Left lung (tissue), 4 donors: ENCODE measurements at regions not wholly inside any gene's neighbourhood (a gene's known extent, or its start where the extent isn't known, plus 50 kb on each side); places are given as distances from the start of the nearest gene placed in this dataset.

Source experiments
- ATAC-seq: fragments of 200-7000 bp; cut with Tn5 transposase; one replicate; pipeline ENCODE4 v1.9.1; 2020; ENCODE audit warnings: moderate library complexity
- DNase-seq, 4 donors: peaks; one replicate each; pipeline ENCODE4 v3.0.0-alpha.2; 2013 to 2020
- H3K27ac ChIP-seq, 2 donors: fragments of 200-600 bp; sonication (generic) in 1 of 2; one replicate each; pipeline versions ENCODE4 v1.5.0 to v1.8.0; 2020 to 2021
- H3K27me3 ChIP-seq, 2 donors: fragments of 200-600 bp; sonication (generic) in 1 of 2; one replicate each; pipeline versions ENCODE4 v1.5.0 to v1.8.0; 2020 to 2021
- H3K36me3 ChIP-seq, 2 donors: fragments of 200-600 bp; sonication (generic) in 1 of 2; one replicate each; pipeline versions ENCODE4 v1.5.0 to v1.8.0; 2020 to 2021
- H3K4me1 ChIP-seq, 2 donors: fragments of 200-600 bp; one replicate each; pipeline ENCODE4 v1.8.0; 2021
- H3K4me3 ChIP-seq, 2 donors: fragments of 200-600 bp; sonication (generic) in 1 of 2; one replicate each; pipeline versions ENCODE4 v1.5.0 to v1.8.0; 2020 to 2021; ENCODE audit warnings: mild to moderate bottlenecking in 1 of 2
- H3K9me3 ChIP-seq, 2 donors: fragments of 200-600 bp; sonication (generic) in 1 of 2; one replicate each; pipeline versions ENCODE4 v1.5.0 to v1.8.0; 2020 to 2021
- intact Hi-C, 2 donors: fragments of 100-400 bp; cut with DNase I; formaldehyde crosslinking; loops; one replicate each; pipeline versions ENCODE4 v1.11.2 to v1.14.2; 2022
- TF ChIP-seq, protein P1 (sequence below), 2 donors: fragments of 200-600 bp; sonication (generic) in 1 of 2; IDR thresholded peaks; one replicate each; pipeline versions ENCODE4 v1.5.0 to v1.8.0; 2021; ENCODE audit warnings: antibody characterized with exemption in 2 of 2
- donor health status: DM: no; HTN: yes; CAD: no.
- donor health status: DM: no; HTN: no; CAD: no.

DNA sequence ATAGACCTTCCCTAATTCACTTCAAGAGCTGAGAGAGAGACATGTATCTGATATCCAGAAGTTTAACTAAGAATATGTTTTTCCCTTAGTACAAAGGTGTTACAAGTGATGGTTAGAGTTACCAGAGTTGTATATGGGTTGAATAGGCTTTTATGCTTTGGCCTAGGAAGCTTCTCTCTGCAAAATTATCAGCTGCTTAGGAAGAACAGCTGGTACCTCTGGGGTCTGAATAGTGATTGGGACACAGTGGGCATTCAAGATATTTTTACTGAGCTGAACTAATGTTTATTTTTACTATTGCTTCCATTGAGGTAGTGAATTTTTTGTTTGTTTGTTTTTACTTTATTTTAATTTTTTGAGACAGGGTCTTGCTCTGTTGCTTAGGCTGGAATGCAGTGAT, 67.6 kb upstream of the BASP1 start:
- Histone ChIP-seq H3K9me3 (no peaks in the 10 kb centered on the region), H3K36me3 (no peaks in the 10 kb centered on the region), H3K27ac (no peak overlapping the region), H3K27me3 (no peaks in the 10 kb centered on the region), H3K4me1 (no peaks in the 10 kb centered on the region), H3K4me3 (no peak overlapping the region)
- TF ChIP-seq, protein P1, sequence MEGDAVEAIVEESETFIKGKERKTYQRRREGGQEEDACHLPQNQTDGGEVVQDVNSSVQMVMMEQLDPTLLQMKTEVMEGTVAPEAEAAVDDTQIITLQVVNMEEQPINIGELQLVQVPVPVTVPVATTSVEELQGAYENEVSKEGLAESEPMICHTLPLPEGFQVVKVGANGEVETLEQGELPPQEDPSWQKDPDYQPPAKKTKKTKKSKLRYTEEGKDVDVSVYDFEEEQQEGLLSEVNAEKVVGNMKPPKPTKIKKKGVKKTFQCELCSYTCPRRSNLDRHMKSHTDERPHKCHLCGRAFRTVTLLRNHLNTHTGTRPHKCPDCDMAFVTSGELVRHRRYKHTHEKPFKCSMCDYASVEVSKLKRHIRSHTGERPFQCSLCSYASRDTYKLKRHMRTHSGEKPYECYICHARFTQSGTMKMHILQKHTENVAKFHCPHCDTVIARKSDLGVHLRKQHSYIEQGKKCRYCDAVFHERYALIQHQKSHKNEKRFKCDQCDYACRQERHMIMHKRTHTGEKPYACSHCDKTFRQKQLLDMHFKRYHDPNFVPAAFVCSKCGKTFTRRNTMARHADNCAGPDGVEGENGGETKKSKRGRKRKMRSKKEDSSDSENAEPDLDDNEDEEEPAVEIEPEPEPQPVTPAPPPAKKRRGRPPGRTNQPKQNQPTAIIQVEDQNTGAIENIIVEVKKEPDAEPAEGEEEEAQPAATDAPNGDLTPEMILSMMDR (IDR thresholded peaks at IDR 0.05) = no peak
- DNase-seq (no peak), ATAC-seq (no peak)
- intact Hi-C loops = no loop called here

DNA sequence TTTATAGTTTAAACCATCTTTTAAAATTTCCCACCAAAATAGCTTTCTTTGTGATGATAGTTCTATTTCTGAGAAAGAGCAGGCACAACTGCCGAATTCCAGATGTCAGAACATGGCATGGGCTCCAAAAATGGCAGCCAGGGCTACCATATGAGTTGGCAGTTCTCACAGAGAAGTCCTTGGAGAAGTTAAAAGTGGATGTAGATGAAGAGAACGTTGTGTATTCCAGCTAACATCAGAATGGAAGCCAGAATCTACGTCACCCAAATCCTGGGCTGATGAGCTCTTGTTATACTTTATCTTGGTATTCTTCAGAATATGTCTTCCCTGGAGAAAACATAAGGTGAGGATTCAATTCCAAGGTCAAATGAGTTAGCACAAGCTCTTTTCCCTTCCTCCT, 66.9 kb upstream of the BASP1 start:
- DNase-seq (no peak), ATAC-seq (no peak)
- H3K4me1 ChIP-seq = no peaks in the 10 kb centered on the region
- no peak overlapping the region for H3K27ac ChIP-seq
- no peak overlapping the region for H3K4me3 ChIP-seq
- intact Hi-C loops = no loop called here
- no peaks in the 10 kb centered on the region for H3K9me3 ChIP-seq
- no peaks in the 10 kb centered on the region for H3K27me3 ChIP-seq
- H3K36me3 ChIP-seq = no peaks in the 10 kb centered on the region
- TF ChIP-seq, protein P1 (IDR thresholded peaks at IDR 0.05) = no peak

DNA sequence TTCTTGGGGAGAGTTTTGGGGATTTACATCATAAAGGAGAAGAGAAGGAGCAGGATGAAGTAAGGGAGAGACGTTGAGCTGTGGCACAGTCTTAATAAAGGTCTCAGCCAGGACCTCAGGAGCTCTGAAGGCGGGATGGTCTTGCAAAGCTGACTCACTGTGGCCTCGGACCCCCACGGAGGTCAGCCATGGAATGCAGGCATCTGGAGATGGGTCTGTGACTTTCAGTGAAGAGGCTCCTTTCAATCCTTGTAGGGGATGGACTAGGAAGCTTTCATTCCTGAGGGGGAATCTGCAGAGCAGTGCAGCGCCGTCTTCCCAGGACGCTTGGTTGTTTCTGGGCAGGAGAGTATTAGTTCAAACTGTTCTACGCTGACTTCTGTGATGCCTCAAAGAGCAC, 65.7 kb upstream of the BASP1 start:
- Histone ChIP-seq H3K27ac (no peak overlapping the region), H3K4me3 (no peak overlapping the region), H3K27me3 (no peaks in the 10 kb centered on the region), H3K9me3 (no peaks in the 10 kb centered on the region), H3K36me3 (no peaks in the 10 kb centered on the region), H3K4me1 (no peaks in the 10 kb centered on the region)
- intact Hi-C loops = no loop called here
- TF ChIP-seq, protein P1 (IDR thresholded peaks at IDR 0.05) = no peak
- DNase-seq = no peak
- no peak for ATAC-seq

DNA sequence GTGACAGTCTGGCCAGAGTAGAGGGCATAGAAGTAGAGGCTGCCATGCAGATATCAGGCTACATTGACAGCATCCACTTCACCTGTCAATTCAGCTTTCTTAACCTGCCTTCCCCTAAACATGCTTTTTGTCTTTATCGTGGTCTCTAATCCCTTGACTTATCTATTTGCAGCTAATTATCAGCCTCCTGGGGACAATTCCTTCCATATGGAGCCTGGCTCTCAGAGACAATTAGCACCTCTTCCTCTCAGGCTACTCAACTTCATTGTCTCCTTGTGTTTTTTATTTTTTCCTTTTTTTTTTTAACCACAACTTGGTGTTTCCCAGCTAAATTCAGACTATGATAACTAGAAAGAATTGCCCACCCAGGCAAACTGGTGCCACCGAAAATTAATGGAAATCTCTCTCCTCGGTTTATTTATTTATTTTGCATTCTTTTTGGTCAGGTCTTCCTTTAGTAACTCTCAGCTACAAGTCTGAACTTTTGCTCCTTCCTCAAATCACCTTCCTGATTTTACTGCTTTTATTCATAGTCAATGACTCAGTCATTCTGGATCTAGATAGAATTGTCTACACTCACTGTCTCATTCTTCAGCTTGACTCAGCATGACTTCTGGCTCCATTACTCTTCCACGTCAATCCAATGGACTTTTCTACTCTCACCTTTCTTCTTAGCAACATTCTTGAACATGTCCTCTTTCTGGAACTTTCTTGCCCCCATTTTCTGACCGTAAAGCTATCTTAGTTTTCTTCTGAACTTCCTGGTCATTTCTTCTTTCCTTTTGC, 63.0 kb upstream of the BASP1 start:
- Histone ChIP-seq H3K36me3 (no peaks in the 10 kb centered on the region), H3K27ac (no peak overlapping the region), H3K4me3 (no peak overlapping the region), H3K4me1 (no peaks in the 10 kb centered on the region), H3K27me3 (no peaks in the 10 kb centered on the region), H3K9me3 (no peaks in the 10 kb centered on the region)
- intact Hi-C loops = no loop called here
- DNase-seq (no peak), ATAC-seq (no peak)
- TF ChIP-seq, protein P1 (IDR thresholded peaks at IDR 0.05) = no peak

DNA sequence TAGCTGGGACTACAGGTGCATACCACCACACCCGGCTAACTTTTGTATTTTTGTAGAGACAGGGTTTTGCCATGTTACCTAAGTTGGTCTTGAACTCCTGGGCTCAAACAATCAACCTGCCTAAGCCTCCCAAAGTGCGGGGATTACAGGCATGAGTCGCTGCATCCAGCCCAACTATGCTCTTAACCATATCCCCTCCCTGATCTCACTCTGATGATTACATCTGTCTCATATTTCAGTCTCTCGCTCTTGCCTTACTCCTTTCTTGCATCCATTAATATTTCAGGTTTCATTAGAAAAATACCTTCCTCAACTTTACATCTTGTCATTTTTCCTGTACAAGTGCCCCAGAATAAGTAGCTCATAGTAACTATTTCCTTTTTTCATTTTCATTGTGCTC, 61.0 kb upstream of the BASP1 start:
- DNase-seq = no peak
- no peaks in the 10 kb centered on the region for H3K4me1 ChIP-seq
- no peaks in the 10 kb centered on the region for H3K9me3 ChIP-seq
- no peak for ATAC-seq
- no peak overlapping the region for H3K4me3 ChIP-seq
- no peaks in the 10 kb centered on the region for H3K27me3 ChIP-seq
- no peak overlapping the region for H3K27ac ChIP-seq
- TF ChIP-seq, protein P1 (IDR thresholded peaks at IDR 0.05) = no peak
- no peaks in the 10 kb centered on the region for H3K36me3 ChIP-seq
- intact Hi-C loops = no loop called here
